ENCODE measurements at regions not wholly inside any gene's neighbourhood (a gene's known extent, or its start where the extent isn't known, plus 50 kb on each side); places are given as distances from the start of the nearest gene placed in this dataset.
A peak's percentile ranks its signal among the peaks of the same experiment; 100 is the strongest.

DNA sequence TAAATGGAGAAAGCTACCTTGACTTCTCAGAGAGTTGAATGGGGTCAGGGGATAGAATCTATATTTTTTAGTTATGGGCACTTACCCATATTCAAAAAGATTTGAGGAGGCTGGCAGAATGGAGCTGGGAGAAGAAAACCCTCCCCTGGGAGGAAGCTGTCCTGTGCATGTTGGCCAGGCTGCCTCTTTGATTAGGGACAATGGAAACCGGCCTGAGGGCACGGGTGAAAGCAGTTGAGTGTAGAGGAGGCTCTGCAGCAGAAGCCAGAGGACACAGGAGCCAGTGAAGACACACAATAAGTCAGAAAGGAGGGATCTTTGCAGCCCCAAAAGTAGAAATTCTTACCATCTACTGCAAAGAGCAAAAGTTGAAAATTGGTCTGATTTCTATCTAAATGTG is 66.6 kb upstream of the B3GAT1 start:
- Mint-ChIP-seq H3K27ac (no peak overlapping the region), H3K36me3 (no peaks in the 10 kb centered on the region), H3K4me1 (ENCODE audit: unreplicated experiment) (no peaks in the 10 kb centered on the region), H3K4me3 (no peak overlapping the region), H3K9me3 (peaks cover 5% of the 10 kb centered on the region), H3K27me3 (peaks cover 52% of the 10 kb centered on the region)
- no peak for TF ChIP-seq CTCF (conservative IDR thresholded peaks at IDR 0.05)
- peak; percentile 24 for DNase-seq (ENCODE audit: extremely low spot score, unreplicated experiment)

- Mint-ChIP-seq H3K27me3 (peaks cover 56% of the 10 kb centered on the region), H3K4me1 (ENCODE audit: unreplicated experiment) (no peaks in the 10 kb centered on the region), H3K36me3 (no peaks in the 10 kb centered on the region), H3K4me3 (no peak overlapping the region), H3K27ac (no peak overlapping the region), H3K9me3 (peaks cover 5% of the 10 kb centered on the region)
- peak; percentile 55 for DNase-seq (ENCODE audit: extremely low spot score, unreplicated experiment)
- no peak for TF ChIP-seq CTCF (conservative IDR thresholded peaks at IDR 0.05)
Measured at GRCh38 chr11:134478176-134478575, 66.1 kb upstream of the B3GAT1 start.

DNA sequence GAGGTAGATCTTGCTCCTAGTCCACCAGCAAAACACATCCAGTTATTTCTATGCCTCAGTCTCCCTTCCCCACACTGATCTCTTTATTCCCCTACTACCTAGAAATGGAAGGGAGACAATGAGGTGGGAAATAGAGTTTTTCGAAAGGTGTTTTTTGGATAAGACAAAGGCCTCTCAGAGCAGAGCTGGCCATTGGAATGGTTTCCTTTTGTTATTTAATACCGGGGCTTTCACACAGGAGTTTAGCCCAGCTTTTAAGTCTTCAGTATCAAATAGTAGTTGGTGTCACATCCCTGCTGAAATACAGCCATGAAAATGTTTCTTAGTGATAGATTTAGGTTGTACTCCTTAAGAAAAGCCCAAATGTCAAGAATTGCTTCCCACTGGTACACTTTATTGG is 65.4 kb upstream of the B3GAT1 start:
- peaks cover 5% of the 10 kb centered on the region for H3K9me3 Mint-ChIP-seq
- no peak for DNase-seq (ENCODE audit: extremely low spot score, unreplicated experiment)
- H3K36me3 Mint-ChIP-seq, result no peaks in the 10 kb centered on the region
- TF ChIP-seq CTCF (conservative IDR thresholded peaks at IDR 0.05), result no peak
- peaks cover 60% of the 10 kb centered on the region for H3K27me3 Mint-ChIP-seq
- no peaks in the 10 kb centered on the region for H3K4me1 Mint-ChIP-seq (ENCODE audit: unreplicated experiment)
- no peak overlapping the region for H3K27ac Mint-ChIP-seq
- no peak overlapping the region for H3K4me3 Mint-ChIP-seq

DNA sequence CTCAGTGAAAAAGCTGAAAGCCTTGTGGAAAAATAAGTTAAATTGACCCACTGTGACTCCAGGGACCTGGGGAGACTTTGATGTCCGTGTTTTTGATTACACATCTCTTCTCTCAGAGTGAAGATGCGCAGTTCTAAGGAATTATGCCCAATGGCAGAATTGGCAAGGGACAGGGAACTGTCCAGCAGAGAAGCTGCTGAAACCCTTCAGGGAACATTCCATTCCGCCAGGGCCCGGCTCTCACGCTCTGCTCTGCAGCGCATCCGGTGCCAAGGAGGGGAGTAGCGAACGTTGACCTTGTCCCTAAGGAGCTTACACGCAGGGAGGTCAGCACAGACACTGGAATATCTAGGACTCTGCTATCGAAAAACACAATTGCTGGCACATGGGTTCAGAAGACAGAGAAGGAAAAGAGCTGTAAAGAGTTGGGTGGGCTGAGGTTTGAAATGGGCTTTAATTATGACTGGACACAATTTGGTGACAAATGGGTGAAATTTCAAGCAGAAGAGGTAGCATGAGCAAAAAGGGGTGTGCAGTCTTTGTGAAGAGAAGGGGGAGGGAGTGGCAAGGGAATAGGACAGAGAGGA is 64.5 kb upstream of the B3GAT1 start:
- peak; percentile 71 for DNase-seq (ENCODE audit: extremely low spot score, unreplicated experiment)
- peaks cover 5% of the 10 kb centered on the region for H3K9me3 Mint-ChIP-seq
- H3K36me3 Mint-ChIP-seq, result no peaks in the 10 kb centered on the region

GRCh38 chr11:134475951-134476350 is 63.9 kb upstream of the B3GAT1 start:
- Mint-ChIP-seq H3K27me3 (peaks cover 57% of the 10 kb centered on the region), H3K4me1 (ENCODE audit: unreplicated experiment) (no peaks in the 10 kb centered on the region), H3K27ac (no peak overlapping the region), H3K9me3 (peaks cover 5% of the 10 kb centered on the region), H3K36me3 (no peaks in the 10 kb centered on the region), H3K4me3 (no peak overlapping the region)
- no peak for DNase-seq (ENCODE audit: extremely low spot score, unreplicated experiment)
- TF ChIP-seq CTCF (conservative IDR thresholded peaks at IDR 0.05), result no peak

More for the DNA sequence above, 64.5 kb upstream of the B3GAT1 start:
- Mint-ChIP-seq H3K4me3 (no peak overlapping the region), H3K4me1 (ENCODE audit: unreplicated experiment) (no peaks in the 10 kb centered on the region), H3K27ac (no peak overlapping the region), H3K27me3 (peaks cover 59% of the 10 kb centered on the region)
- TF ChIP-seq CTCF (conservative IDR thresholded peaks at IDR 0.05), result no peak

- TF ChIP-seq CTCF (conservative IDR thresholded peaks at IDR 0.05), result no peak
- Mint-ChIP-seq H3K27me3 (peaks cover 52% of the 10 kb centered on the region), H3K4me3 (no peak overlapping the region), H3K36me3 (no peaks in the 10 kb centered on the region), H3K9me3 (peaks cover 5% of the 10 kb centered on the region), H3K27ac (no peak overlapping the region), H3K4me1 (ENCODE audit: unreplicated experiment) (no peaks in the 10 kb centered on the region)
- no peak for DNase-seq (ENCODE audit: extremely low spot score, unreplicated experiment)
Measured at GRCh38 chr11:134474942-134475341, 62.9 kb upstream of the B3GAT1 start.

Measured in type B pancreatic cell (in vitro differentiated cells).